Activated CD4-positive, alpha-beta memory T cell treated with anti-CD3 and anti-CD28 coated beads, Interleukin-2, amount 10 ng/mL, durations not matched to agents 7 days and 5 days (primary cell): ENCODE measurements at regions not wholly inside any gene's neighbourhood (a gene's known extent, or its start where the extent isn't known, plus 50 kb on each side); places are given as distances from the start of the nearest gene placed in this dataset.

ENCODE experiments used
- CTCF ChIA-PET: fragments of 350-600 bp; sonication (Branson Sonifier 250); formaldehyde crosslinking; loops from one replicate; lab custom pipeline; 2021; ENCODE audit warnings: antibody characterized with exemption, inconsistent platforms; lab: Charles Lee
- POLR2A ChIA-PET: fragments of 350-600 bp; sonication (Branson Sonifier 250); formaldehyde crosslinking; loops from one replicate; lab custom pipeline; 2021; ENCODE audit warnings: antibody characterized with exemption; lab: Charles Lee
- DNase-seq: peaks from one replicate; pipeline ENCODE4 v3.0.0-alpha.2; 2020
- H3K27ac Mint-ChIP-seq: one replicate; pipeline ENCODE4 v1.8.0; 2021; ENCODE audit warnings: mild to moderate bottlenecking, mixed read lengths
- H3K27me3 Mint-ChIP-seq: one replicate; pipeline ENCODE4 v1.8.0; 2021; ENCODE audit warnings: mixed read lengths
- H3K36me3 Mint-ChIP-seq: one replicate; pipeline ENCODE4 v1.8.0; 2021; ENCODE audit warnings: low read depth, mixed read lengths
- H3K4me1 Mint-ChIP-seq: one replicate; pipeline ENCODE4 v1.8.0; 2021; ENCODE audit warnings: mixed read lengths
- H3K4me3 Mint-ChIP-seq: one replicate; pipeline ENCODE4 v1.8.0; 2021; ENCODE audit warnings: mild to moderate bottlenecking, mixed read lengths
- H3K9me3 Mint-ChIP-seq: one replicate; pipeline ENCODE4 v1.8.0; 2021; ENCODE audit warnings: mixed read lengths

GRCh38 chr16:14338969-14339368 is 267.9 kb downstream of the MRTFB start:
- Mint-ChIP-seq H3K36me3 (no peaks in the 10 kb centered on the region), H3K27ac (no peak overlapping the region), H3K4me3 (no peak overlapping the region), H3K27me3 (peaks cover 3% of the 10 kb centered on the region), H3K9me3 (peaks cover 8% of the 10 kb centered on the region), H3K4me1 (no peaks in the 10 kb centered on the region)
- POLR2A ChIA-PET, result no interaction called here
- DNase-seq, result no peak
- CTCF ChIA-PET, result no interaction called here

- POLR2A ChIA-PET, result no interaction called here
- Mint-ChIP-seq H3K27ac (no peak overlapping the region), H3K4me1 (no peaks in the 10 kb centered on the region), H3K36me3 (no peaks in the 10 kb centered on the region), H3K27me3 (peaks cover 3% of the 10 kb centered on the region), H3K4me3 (no peak overlapping the region), H3K9me3 (peaks cover 8% of the 10 kb centered on the region)
- DNase-seq, result no peak
- CTCF ChIA-PET, result no interaction called here
Observed at GRCh38 chr16:14338236-14338635, 267.1 kb downstream of the MRTFB start.

- Mint-ChIP-seq H3K36me3 (no peaks in the 10 kb centered on the region), H3K27ac (no peak overlapping the region), H3K4me1 (no peaks in the 10 kb centered on the region), H3K27me3 (peaks cover 3% of the 10 kb centered on the region), H3K9me3 (peaks cover 2% of the 10 kb centered on the region), H3K4me3 (no peak overlapping the region)
- CTCF ChIA-PET, result no interaction called here
- DNase-seq, result no peak
- POLR2A ChIA-PET, result no interaction called here
Observed at GRCh38 chr16:14337303-14338191, 266.4 kb downstream of the MRTFB start.

DNA sequence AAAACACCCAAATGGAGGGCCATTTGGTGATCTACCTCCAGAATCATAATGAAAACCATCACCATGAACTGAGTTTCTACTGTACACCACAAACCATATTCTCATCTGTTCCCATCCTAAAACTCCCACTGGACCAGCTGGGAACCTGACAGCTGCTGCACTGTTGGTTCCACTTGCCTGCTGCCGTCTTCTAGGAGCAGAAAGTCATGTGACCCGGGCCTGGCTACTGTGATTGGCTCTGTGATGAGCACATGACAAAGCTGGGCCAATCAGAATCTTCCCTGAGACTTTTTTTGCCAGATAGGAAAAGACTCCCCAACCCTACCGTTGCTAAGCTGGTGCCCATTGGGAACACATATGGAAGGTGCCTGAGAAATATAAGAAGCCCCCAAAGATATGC is 264.2 kb downstream of the MRTFB start:
- DNase-seq, result no peak
- ChIA-PET CTCF (no interaction called here), POLR2A (no interaction called here)
- Mint-ChIP-seq H3K27ac (no peak overlapping the region), H3K36me3 (no peaks in the 10 kb centered on the region), H3K4me1 (no peaks in the 10 kb centered on the region), H3K4me3 (no peak overlapping the region), H3K9me3 (no peaks in the 10 kb centered on the region), H3K27me3 (peaks cover 3% of the 10 kb centered on the region)

GRCh38 chr16:14334366-14335080 is 263.4 kb downstream of the MRTFB start:
- Mint-ChIP-seq H3K36me3 (no peaks in the 10 kb centered on the region), H3K4me1 (peaks cover 4% of the 10 kb centered on the region), H3K27ac (no peak overlapping the region), H3K9me3 (no peaks in the 10 kb centered on the region), H3K27me3 (no peaks in the 10 kb centered on the region), H3K4me3 (no peak overlapping the region)
- DNase-seq, result no peak
- ChIA-PET CTCF (no interaction called here), POLR2A (no interaction called here)

DNA sequence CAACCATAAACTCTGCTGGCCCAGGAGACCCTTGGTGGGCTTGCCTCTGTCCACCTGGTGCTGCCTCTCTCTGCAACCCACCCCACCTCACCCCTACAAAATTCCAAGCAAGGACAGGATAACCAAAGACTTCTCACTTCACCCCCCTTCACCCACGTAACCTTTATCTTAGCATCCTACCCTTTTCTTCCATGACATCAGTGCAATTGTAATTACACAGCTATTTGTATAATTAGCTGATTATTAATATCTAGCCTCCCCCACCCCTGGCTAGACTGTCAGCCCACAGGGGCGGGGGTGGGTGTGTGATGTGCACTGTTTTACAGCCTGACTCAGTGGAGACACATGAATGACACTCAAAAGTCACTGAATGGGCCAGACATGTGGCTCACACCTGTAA is 262.2 kb downstream of the MRTFB start:
- no peak for DNase-seq
- ChIA-PET POLR2A (no interaction called here), CTCF (no interaction called here)
- H3K4me3 Mint-ChIP-seq, result no peak overlapping the region
- H3K27me3 Mint-ChIP-seq, result no peaks in the 10 kb centered on the region
- no peaks in the 10 kb centered on the region for H3K36me3 Mint-ChIP-seq
- H3K4me1 Mint-ChIP-seq, result peaks cover 4% of the 10 kb centered on the region
- no peak overlapping the region for H3K27ac Mint-ChIP-seq
- no peaks in the 10 kb centered on the region for H3K9me3 Mint-ChIP-seq

GRCh38 chr16:14331020-14331419 is 259.9 kb downstream of the MRTFB start:
- H3K4me3 Mint-ChIP-seq, result no peak overlapping the region
- DNase-seq, result no peak
- H3K27me3 Mint-ChIP-seq, result no peaks in the 10 kb centered on the region
- H3K9me3 Mint-ChIP-seq, result no peaks in the 10 kb centered on the region
- no peaks in the 10 kb centered on the region for H3K36me3 Mint-ChIP-seq
- ChIA-PET CTCF (no interaction called here), POLR2A (no interaction called here)
- H3K4me1 Mint-ChIP-seq, result peaks cover 4% of the 10 kb centered on the region
- H3K27ac Mint-ChIP-seq, result no peak overlapping the region

DNA sequence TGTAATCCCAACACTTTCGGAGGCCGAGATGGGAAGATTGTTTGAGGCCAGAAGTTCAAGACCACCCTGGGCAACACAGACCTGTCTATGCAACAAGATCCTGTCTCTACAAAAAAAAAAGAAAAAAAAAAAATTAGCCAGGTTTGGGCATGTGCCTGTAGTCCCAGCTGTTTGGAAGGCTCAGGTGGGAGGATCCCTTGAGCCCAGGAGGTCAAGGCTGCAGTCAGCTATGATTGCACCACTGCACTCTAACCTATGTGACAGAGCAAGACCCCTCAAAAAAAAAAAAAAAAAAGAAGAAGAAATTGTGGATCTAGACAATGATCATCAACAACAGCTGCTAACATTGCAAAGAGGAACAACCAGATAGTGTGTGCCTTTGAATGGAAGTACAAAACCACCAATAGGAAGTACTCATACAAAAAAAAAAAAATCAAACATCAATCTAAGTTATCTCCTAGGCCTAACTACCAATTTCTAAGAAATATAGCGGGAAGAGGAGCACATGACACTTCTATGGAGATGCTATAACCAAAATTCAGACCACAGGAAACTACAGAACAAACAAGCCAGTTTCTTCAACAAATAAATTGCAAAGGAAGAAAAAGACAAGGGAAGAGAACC is 258.7 kb downstream of the MRTFB start:
- Mint-ChIP-seq H3K27ac (no peak overlapping the region), H3K9me3 (no peaks in the 10 kb centered on the region), H3K36me3 (no peaks in the 10 kb centered on the region), H3K4me3 (no peak overlapping the region), H3K27me3 (no peaks in the 10 kb centered on the region), H3K4me1 (peaks cover 4% of the 10 kb centered on the region)
- DNase-seq, result no peak
- CTCF ChIA-PET, result no interaction called here
- POLR2A ChIA-PET, result no interaction called here

GRCh38 chr16:14325502-14326401 is 254.6 kb downstream of the MRTFB start:
- Mint-ChIP-seq H3K4me3 (no peak overlapping the region), H3K27ac (no peak overlapping the region), H3K36me3 (no peaks in the 10 kb centered on the region), H3K9me3 (no peaks in the 10 kb centered on the region), H3K27me3 (no peaks in the 10 kb centered on the region), H3K4me1 (peaks cover 4% of the 10 kb centered on the region)
- CTCF ChIA-PET, result no interaction called here
- POLR2A ChIA-PET, result no interaction called here
- DNase-seq, result no peak

GRCh38 chr16:14324581-14324980 is 253.5 kb downstream of the MRTFB start:
- Mint-ChIP-seq H3K4me3 (no peak overlapping the region), H3K4me1 (no peaks in the 10 kb centered on the region), H3K36me3 (no peaks in the 10 kb centered on the region), H3K27ac (no peak overlapping the region), H3K9me3 (no peaks in the 10 kb centered on the region), H3K27me3 (no peaks in the 10 kb centered on the region)
- DNase-seq, result no peak
- ChIA-PET POLR2A (no interaction called here), CTCF (no interaction called here)

DNA sequence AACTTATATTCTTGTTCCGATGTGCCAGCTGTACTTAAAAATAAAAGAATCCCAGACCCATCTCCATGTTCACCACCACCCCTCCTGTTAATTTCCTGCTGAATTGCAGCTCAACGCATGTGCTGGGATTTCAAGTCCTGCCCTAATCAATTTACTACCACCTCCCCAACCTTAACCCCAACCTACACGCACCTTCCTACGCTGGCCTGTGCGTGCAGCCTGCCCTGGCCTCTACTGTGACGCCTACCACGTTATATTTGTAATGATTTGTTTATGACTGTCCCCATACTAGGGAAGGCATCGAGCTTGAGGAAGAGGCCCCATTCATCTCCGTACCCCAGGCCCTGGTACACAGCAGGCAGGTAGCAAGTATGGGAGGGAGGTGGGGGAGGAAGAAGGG is 251.1 kb downstream of the MRTFB start:
- POLR2A ChIA-PET, result no interaction called here
- CTCF ChIA-PET, result no interaction called here
- Mint-ChIP-seq H3K36me3 (no peaks in the 10 kb centered on the region), H3K4me1 (no peaks in the 10 kb centered on the region), H3K9me3 (no peaks in the 10 kb centered on the region), H3K27ac (no peak overlapping the region), H3K4me3 (no peak overlapping the region), H3K27me3 (no peaks in the 10 kb centered on the region)
- DNase-seq, result no peak

DNA sequence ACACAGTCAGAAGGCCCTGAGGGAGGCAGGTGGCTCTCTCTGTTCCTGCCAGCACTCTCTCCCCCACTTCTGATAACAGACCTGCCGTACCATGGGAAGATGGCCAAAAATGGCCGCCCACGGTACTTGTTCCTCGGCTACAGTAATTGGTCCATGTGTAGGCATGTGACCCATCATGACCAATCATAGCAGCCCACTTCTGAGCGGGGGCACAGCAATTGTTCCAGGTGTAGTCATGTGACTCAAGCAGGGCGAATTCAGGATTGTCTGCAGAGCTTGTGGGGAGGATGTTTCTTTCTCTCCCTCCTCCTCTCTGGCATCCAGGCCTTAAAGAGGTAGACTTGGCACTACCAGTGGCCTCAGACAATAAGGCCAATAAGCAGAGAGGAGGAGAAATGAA is 250.4 kb downstream of the MRTFB start:
- Mint-ChIP-seq H3K27me3 (no peaks in the 10 kb centered on the region), H3K4me3 (no peak overlapping the region), H3K36me3 (no peaks in the 10 kb centered on the region), H3K4me1 (no peaks in the 10 kb centered on the region), H3K9me3 (no peaks in the 10 kb centered on the region), H3K27ac (no peak overlapping the region)
- POLR2A ChIA-PET, result no interaction called here
- CTCF ChIA-PET, result no interaction called here
- no peak for DNase-seq

DNA sequence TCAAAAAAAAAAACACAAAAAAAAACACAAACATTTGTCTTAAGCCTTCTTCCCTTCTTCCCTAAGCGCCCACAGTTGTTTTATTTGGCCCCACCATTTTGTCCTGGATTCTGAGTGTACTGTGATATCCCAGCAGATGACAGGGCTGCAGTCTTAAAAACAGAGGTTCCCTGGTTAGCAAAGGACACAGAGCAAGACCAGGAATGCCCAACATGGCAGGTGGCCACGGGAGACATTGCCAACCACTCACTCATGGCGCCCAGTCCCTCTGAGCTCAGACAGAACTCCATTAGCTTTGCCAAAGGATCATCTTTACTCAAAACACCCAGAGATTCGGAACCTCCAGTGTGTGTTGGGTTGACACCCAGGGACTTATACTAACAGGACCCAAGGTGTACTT is 249.3 kb downstream of the MRTFB start:
- H3K36me3 Mint-ChIP-seq, result no peaks in the 10 kb centered on the region
- no peak for DNase-seq
- no peak overlapping the region for H3K27ac Mint-ChIP-seq
- H3K9me3 Mint-ChIP-seq, result no peaks in the 10 kb centered on the region
- ChIA-PET CTCF (no interaction called here), POLR2A (no interaction called here)
- H3K4me1 Mint-ChIP-seq, result no peaks in the 10 kb centered on the region
- H3K27me3 Mint-ChIP-seq, result no peaks in the 10 kb centered on the region
- H3K4me3 Mint-ChIP-seq, result no peak overlapping the region
